ENCODE measurements at regions not wholly inside any gene's neighbourhood (a gene's known extent, or its start where the extent isn't known, plus 50 kb on each side); places are given as distances from the start of the nearest gene placed in this dataset.

DNA sequence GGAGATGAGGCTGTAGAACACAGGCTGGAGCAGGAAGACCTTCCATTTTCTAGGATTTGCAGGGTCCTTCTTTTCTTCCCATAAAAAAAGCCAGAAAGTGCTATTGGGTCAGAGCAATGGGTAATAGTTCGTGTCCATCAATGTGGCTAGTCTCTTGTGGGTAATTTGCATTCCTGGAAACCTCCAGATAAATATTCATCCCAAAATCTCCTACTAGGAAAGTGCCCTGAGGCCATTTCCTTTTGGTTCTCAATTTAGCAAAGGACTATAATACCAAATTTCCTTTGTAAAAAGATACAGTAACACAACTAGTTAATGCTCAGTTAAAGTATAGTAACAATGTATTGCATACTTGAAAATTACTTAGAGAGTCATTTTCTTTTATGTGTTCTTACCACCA, 138.1 kb upstream of the TAB2 start:
- TF ChIP-seq, protein P1, sequence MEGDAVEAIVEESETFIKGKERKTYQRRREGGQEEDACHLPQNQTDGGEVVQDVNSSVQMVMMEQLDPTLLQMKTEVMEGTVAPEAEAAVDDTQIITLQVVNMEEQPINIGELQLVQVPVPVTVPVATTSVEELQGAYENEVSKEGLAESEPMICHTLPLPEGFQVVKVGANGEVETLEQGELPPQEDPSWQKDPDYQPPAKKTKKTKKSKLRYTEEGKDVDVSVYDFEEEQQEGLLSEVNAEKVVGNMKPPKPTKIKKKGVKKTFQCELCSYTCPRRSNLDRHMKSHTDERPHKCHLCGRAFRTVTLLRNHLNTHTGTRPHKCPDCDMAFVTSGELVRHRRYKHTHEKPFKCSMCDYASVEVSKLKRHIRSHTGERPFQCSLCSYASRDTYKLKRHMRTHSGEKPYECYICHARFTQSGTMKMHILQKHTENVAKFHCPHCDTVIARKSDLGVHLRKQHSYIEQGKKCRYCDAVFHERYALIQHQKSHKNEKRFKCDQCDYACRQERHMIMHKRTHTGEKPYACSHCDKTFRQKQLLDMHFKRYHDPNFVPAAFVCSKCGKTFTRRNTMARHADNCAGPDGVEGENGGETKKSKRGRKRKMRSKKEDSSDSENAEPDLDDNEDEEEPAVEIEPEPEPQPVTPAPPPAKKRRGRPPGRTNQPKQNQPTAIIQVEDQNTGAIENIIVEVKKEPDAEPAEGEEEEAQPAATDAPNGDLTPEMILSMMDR (IDR thresholded peaks at IDR 0.05): no peak
- no peak for TF ChIP-seq POLR2A (IDR thresholded peaks at IDR 0.05)

Measured in breast epithelium (tissue), 3 donors.